ENCODE measurements at regions not wholly inside any gene's neighbourhood (a gene's known extent, or its start where the extent isn't known, plus 50 kb on each side); places are given as distances from the start of the nearest gene placed in this dataset.

DNA sequence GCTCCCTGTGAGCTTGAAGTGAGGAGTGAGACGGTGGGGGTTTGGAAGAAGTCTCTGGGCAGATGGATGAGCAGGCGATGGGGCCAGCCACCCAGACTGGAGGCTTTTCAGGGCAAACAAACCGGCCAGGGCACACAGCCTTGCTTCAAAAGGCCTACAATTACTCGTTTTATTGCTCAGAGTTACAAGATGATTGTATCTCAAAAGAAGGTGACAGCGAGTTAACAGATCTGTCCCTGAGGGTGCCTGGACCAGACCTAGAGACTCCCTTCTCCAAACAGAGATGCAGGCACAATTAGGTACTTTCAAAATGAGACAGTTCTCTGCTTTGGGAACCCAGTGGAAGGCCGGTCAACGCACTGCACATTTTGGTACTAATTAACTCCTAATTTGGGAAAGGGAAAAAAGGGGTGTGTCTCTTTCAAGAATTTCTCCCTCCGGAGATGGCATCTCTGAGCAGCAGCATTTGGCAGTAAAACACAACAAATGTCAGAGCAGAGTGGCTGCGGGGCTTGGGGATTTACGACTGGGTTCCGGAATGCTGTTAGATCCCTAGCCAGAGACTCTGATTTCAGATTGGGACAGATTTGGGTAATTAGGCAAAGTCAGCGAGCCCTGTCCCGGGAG is 226.7 kb downstream of the TTC32 start:
- TF ChIP-seq, protein P1, sequence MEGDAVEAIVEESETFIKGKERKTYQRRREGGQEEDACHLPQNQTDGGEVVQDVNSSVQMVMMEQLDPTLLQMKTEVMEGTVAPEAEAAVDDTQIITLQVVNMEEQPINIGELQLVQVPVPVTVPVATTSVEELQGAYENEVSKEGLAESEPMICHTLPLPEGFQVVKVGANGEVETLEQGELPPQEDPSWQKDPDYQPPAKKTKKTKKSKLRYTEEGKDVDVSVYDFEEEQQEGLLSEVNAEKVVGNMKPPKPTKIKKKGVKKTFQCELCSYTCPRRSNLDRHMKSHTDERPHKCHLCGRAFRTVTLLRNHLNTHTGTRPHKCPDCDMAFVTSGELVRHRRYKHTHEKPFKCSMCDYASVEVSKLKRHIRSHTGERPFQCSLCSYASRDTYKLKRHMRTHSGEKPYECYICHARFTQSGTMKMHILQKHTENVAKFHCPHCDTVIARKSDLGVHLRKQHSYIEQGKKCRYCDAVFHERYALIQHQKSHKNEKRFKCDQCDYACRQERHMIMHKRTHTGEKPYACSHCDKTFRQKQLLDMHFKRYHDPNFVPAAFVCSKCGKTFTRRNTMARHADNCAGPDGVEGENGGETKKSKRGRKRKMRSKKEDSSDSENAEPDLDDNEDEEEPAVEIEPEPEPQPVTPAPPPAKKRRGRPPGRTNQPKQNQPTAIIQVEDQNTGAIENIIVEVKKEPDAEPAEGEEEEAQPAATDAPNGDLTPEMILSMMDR (conservative IDR thresholded peaks at IDR 0.05; ENCODE audit: low read depth, low read length) = no peak
- TF ChIP-seq EZH2 (IDR thresholded peaks at IDR 0.05; ENCODE audit: borderline replicate concordance, low read depth, low read length, poor library complexity, severe bottlenecking) = no peak
